GM19035 (cell line): ENCODE measurements at regions not wholly inside any gene's neighbourhood (a gene's known extent, or its start where the extent isn't known, plus 50 kb on each side); places are given as distances from the start of the nearest gene placed in this dataset.

Experiments used
- ATAC-seq: cut with Tn5 transposase; IDR thresholded peaks from one replicate; pipeline ENCODE4 v1.9.1; 2021; ENCODE audit not compliant: unreplicated experiment

DNA sequence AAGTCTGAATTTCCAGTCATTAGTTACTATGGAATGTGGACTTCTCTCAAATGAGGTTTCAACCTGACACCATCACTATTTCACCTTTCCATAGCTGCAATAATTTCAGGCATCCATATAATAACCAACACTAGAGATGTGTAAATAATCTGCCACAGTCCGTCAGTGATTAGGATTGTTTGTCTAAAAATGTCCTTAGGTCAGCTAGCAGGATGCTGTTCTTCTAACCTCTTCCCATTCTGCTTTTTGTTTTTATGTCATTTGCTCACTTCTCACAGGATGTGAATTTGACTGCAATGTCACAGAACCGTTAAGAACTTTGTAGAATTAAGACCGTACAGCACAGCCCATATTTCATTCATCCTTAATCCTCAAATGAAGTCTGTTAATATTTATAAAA, 166.4 kb upstream of the RASA1 start:
- no peak for ATAC-seq

DNA sequence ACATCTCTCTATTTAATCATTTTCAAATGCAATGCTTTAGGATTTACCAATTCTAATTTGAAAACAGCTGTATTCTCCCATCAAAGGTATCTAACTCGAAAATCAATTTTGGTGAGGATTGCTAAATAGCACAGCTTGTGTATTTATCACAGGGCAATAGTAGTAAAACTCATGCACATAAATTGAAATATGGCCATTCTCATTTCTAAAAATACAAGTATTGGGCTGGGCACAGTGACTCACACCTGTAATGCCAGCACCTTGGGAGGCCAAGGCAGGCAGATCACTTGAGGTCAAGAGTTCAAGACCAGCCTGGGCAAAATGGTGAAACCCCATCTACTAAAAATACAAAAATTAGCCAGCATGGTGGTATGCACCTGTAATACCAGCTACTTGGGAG, 164.8 kb upstream of the RASA1 start:
- no peak for ATAC-seq

- peak; percentile 97 for ATAC-seq
Measured at GRCh38 chr5:87103616-87104287, 163.9 kb upstream of the RASA1 start.

DNA sequence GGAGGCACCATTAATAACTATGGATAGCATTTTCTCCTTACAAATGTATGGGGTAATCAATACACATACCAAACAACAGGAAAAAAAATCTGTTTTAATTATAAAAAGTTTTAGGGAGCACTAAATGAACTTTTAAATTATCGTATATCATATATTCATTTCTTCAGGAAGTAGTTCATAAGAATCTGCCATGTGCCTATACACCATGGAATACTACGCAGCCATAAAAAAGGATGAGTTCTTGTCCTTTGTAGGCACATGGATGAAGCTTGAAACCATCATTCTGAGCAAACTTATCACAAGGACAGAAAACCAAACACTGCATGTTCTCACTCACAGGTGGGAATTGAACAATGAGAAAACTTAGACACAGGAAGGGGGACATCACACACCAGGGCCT, 162.1 kb upstream of the RASA1 start:
- no peak for ATAC-seq

GRCh38 chr5:87109746-87110145, 157.9 kb upstream of the RASA1 start:
- ATAC-seq: no peak

DNA sequence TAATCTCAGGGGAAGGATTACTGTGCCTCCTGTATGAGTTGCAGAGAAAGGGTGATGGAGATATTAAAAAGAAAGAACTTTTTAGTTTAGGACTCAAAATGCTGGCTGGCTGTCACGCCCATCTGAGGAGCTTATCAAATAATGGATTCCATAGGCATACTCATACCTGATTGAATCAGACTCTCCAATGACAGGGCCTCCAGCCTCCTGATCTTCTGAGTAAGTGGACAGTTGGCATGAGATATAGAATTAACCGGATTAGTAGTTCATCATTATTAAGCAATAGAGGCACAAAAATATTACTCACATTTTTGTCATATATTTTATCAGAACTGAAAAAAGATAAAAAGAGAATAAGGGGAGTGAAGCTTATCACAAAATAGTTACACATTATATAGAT, 157.0 kb upstream of the RASA1 start:
- no peak for ATAC-seq

- no peak for ATAC-seq
Measured at GRCh38 chr5:87113861-87114260, 153.8 kb upstream of the RASA1 start.

DNA sequence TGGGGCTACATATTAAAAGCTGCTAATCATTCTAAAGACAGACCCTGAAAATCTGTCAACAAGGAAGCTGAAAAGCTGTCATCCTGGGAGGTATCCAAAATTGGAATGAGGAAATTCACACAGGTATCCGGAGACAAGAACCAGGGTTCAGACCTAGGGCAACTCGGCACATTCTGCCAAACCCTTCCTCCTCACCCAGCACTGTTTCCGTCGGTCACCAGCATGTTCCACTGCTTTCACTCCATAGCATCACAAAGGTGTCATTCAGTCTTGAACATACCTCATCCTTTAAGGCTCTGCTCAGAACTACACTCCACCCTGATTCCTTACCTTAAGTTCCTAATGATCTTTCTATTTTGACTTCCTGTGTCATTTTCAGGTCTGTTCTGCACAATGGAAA, 153.1 kb upstream of the RASA1 start:
- ATAC-seq: no peak

GRCh38 chr5:87115839-87116364, 151.8 kb upstream of the RASA1 start:
- ATAC-seq: no peak

DNA sequence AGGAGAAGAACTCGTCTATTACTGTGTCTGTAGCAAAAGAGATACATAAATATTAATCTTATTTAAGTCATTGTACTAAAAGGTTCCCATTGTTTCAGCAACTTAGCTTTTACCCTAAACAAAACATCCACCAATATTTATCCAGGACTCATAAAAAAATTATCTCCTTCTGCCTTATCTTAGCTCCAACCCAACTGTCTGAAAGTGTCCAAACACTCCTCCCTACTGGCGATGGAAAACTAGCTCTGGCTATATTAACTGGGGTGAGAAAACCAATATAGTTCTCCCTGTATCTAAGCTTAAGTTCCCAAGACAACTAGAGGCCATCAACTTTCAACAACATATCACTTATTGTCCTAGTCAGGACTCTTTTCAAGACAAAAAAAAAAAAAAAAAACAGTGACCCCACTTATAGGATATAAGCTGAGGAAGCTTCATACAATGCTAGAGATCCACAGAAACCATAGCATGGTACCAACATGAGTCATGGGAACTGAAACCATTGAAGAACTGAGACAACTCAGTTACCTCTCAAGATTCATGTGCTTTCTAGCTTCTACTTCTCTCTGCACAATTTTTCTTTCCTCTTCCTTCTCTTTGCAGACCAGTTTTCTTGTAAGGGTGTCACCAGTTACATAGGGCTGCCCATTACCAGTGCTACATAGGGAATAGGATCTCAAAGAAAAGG, 150.7 kb upstream of the RASA1 start:
- peak; percentile 84 for ATAC-seq

DNA sequence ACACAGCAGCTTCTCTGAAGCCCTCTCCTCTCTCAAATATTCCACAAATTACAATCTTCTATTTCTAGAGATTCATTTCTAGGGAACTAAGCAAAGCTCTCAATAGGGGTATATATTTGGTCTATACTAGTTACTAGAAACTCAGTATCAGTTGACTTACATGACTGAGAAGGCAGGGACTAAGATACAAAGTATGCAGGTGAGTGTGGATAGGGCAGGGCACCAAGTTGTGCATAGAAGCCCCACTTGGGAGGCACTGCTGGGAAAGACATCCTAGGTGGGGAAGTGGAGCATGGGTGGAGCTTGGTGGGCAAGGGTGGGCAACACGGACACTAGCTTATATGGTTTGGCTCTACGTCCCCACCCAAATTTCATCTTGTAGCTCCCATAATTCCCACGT, 148.1 kb upstream of the RASA1 start:
- ATAC-seq: no peak

- peak; percentile 2 for ATAC-seq
Measured at GRCh38 chr5:87120518-87121303, 147.0 kb upstream of the RASA1 start.

DNA sequence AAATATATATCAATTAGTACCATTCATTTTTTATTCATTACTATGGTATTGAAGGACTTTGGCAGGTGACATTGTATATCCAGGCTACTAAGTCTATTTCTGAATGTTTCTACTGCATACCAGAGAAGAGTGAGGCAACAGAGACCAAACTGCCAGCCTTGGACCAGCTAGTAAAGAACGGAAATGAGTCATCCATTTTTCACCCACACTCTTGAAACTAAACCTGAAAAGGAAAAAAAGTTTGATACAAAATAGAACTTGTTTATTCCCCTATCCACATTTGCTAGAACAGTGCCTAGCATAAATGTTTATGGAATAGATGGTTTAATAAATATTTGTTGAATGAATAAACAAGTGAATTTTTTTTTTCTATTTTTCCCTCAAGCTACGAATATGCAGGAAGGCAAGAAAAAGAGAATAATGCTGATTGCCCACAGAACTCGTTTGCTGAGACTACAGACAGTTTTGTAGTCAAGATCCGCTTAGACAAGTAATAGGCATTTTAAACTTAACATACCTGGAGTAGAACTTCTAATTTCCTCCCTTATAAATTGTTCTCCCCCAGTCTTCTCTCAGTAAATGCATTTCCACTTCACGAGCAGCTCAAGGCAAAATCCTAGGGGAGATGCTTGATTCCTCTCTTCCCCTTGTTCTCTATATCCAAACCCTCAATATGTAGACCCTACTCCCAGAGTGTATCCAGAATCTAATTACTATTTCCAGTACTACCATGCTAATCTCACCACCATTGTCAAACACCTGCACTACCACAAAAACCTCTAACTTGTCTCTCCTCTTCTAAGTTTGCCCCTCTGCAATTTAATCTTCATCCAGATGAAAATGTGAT, 146.2 kb upstream of the RASA1 start:
- ATAC-seq: peak; percentile 69

- ATAC-seq: no peak
Measured at GRCh38 chr5:87122151-87122977, 145.3 kb upstream of the RASA1 start.

GRCh38 chr5:87125766-87126165, 141.9 kb upstream of the RASA1 start:
- no peak for ATAC-seq

GRCh38 chr5:87126869-87127268, 140.8 kb upstream of the RASA1 start:
- ATAC-seq: no peak

DNA sequence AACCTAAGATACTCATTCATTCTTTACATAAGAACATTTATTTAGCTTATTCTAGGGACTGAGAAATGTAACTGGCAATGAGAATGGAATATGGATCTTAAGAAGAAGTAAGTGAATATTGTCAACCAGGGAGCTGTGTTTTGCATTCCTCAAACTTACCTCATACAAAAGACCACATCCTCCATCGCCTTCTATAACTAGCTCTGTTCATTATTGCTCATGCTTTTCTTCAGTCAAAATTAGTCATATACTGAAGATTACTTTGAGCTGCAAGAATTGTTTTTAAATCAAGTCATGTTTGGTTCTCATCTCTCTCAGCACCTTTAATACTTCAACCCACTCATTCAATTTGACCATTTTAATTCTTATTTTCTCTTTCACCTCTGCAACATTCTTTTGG, 140.3 kb upstream of the RASA1 start:
- no peak for ATAC-seq

DNA sequence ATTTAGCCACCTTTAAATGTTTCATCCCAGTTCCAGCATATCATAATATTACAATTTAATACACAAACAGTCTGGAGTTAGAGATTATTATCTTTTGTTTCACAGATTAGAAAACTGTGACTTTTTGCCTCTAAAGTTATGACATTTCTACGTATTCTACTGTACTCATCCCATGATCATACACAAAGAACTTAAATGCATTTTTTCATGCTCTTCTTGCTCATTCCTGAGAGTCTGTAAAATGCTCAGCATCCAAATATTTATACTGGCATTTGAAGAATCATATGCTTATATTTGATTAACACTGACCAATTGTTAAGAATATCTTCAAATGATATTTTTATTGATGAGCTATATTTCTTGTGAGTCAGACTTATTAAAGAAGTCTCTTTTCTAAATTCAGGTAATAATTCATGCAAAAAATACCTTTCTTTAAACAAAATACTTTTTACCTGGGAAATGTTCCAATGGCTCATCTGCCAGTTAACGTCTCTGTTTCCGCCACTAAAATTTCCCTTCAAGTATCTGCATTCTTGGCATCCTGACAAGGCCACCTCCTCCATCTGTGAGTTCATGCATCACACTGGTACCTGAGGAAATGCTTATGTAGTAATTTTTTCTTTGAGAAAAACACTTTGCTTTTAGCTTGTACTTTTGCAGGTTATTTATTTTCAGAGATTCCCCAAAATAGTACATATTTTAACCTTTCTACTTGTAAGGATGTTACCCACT, 139.6 kb upstream of the RASA1 start:
- no peak for ATAC-seq

DNA sequence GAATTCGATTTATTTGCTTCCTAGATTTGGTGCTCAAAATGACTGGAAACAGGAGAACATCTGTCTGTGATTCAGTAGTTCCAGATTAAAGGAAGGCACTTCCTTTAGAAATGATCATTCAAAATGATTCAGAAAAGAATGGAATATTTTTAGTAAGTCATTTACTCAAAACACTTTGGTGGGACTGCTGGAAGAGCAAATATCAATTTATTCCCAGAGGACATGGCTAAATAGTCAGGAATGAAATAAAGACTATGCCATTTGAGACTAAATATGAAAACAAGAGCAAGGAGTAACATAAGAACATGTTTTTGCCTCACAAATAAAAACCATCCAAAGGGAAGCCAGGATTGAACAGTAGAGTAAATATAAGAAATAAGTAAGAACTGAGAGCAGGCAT, 138.6 kb upstream of the RASA1 start:
- ATAC-seq: no peak
